IPS DF 4.7 (cell line): ENCODE measurements at regions not wholly inside any gene's neighbourhood (a gene's known extent, or its start where the extent isn't known, plus 50 kb on each side); places are given as distances from the start of the nearest gene placed in this dataset.
"Not testable (repeated sequence)": the region's sequence is repeated elsewhere in the genome, so short reads cannot be mapped to it uniquely, and the experiment has no call there.

Source experiments
- DNase-seq: peaks from one replicate; pipeline ENCODE4 v3.0.0-alpha.2; 2013; ENCODE audit warnings: low spot score; ENCODE audit errors: extremely low read depth

- DNase-seq: no peak
Measured at GRCh38 chr4:43423276-43423675, 530.8 kb downstream of the GRXCR1 start.

- DNase-seq: no peak
Measured at GRCh38 chr4:43425206-43425605, 532.7 kb downstream of the GRXCR1 start.

DNA sequence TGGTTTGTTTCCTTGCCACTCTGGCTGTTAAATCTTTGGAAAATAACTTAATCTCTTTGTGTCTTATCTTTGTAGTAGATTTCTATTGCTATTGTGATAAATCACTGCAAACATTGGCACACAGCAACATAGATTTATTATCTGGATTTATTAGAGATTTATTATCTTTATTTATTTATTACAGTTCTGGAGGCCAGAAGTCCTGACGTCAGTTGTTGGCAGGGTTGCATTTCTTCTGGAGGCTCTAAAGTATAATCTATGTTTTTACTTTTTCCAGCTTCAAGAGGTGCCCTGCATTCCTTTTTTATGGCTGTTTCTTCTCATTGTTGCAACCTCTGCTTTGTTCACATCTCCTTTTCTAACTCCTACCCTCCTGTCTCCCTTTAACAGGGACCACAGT lies 542.8 kb downstream of the GRXCR1 start:
- DNase-seq: no peak

GRCh38 chr4:43452948-43453347 lies 560.4 kb downstream of the GRXCR1 start:
- DNase-seq: no peak

DNA sequence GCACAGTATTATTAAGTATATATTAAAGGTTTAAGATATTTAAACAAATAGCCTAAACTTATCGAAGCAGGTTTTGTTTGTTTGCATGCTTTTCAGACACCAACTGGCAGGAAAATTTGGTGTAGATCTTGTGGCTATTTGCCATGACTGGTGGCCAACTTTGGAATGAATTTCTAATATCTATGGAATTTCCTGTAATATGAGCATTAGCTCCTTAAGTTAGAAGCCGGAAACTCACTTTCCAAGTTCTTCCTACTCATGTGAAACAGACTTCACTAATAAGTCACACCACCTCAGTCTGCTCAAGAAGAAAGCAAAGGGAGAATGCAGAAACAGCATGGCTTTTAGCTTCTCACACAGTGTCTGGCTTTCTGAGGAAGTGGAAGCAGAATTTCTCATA lies 563.9 kb downstream of the GRXCR1 start:
- DNase-seq: no peak

DNA sequence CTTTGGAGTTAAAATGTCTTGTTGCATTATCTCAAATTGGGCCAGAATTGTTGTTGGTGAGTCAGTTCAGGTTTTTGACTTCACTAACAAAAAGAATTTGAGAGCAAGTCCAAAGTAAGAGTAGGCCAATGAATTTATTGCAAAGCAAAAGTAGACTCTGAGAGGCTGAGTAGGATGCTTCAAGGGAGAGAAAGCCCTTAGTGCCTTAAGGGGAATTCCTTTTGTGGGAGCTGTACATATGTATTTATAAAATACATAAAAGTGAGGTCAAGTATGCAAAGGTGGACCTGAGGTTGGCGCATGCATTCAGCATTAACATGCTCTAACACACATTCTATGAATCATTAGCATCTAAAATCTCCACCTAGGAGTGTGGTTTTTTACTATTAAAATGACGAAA lies 565.4 kb downstream of the GRXCR1 start:
- no peak for DNase-seq

- no peak for DNase-seq
Measured at GRCh38 chr4:43458293-43458692, 565.8 kb downstream of the GRXCR1 start.

DNA sequence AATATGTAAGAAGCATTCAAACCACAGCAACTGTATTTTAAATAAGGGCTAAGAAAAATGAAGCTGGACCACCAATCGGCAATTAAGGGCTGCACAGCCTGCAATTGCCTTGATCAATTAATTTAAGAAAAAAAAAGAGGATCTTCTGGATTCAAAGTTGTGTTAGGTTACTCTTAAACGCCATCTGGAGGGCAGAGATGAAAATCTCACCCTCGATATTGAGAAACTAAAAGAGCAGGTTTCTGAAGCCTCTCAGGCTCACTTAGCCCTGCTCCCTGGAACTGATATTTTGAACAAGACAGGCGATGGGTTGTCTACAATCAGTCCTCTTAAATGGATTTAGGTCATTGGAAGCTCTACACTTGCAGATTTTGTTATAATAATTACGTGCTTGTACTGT lies 579.4 kb downstream of the GRXCR1 start:
- DNase-seq: no peak

DNA sequence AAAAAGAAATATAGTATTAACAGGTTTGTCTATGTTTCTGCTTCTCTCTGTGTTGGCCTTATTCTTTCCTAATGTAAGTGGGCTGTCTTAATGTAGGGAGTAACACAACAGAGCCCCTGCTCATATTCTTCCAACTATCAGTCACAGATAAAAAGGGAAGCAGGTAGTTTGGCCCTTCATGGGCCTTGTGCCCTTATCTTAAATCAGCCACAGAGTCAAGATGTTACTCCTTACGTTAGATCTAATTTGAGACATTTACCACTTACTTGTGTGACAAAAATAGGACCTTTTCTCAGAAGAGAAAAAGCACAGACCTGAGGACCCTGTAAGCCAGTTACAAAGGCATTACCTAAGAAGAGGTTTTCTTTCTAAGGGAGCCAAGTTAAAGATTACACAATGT lies 589.0 kb downstream of the GRXCR1 start:
- DNase-seq: no peak

DNA sequence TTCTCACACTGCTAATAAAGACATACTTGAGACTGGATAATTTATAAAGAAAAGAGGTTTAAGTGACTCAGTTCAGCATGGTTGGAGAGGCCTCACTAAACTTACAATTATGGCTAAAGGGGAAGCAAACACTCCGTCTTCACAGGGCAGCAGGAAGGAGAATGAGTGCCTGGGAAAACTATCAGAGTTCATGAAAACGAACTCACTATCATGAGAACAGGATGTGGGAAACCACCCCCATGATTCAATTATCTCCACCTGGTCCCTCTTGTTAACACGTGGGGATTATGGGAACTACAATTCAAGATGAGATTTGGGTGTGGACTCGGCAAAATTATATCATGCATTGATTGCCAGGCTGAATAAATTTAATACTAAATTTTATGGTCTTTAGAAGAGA lies 592.7 kb downstream of the GRXCR1 start:
- DNase-seq: no peak

DNA sequence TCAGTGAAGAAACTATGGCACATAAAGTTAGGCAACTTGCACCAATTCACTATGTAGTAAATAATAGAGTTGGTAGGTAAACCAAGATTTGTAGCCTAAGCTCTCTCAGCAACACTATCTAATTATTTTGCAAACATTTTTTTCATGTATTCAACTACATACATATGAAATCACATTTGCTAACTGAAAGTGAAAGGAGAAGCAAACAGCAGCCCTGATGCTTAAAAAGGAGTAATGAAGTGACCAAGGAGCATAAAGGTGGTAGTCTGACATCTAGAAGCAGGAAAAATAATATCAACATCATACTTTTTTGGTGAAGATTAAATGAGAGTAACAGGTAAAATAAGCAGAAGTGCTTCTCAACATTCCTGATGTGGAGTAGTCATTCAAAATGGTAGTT lies 603.7 kb downstream of the GRXCR1 start:
- DNase-seq: no peak

- no peak for DNase-seq
Measured at GRCh38 chr4:43496602-43497001, 604.1 kb downstream of the GRXCR1 start.

DNA sequence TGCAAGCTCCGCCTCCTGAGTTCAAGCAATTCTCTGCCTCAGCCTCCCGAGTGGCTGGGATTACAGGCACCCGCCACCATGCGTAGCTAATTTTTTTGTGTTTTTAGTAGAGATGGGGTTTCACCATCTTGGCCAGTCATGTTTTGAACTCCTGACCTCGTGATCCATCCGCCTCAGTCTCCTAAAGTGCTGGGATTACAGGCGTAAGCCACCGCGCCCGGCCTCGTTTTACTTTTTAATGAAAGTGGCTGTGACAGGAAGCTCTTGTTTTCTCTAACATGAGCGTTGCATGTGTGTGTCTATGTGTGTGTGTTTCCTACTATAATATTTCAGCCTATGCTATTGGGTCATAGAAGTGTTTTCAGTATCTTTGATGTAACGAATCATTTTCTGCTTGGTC lies 613.3 kb downstream of the GRXCR1 start:
- not testable (repeated sequence) for DNase-seq

DNA sequence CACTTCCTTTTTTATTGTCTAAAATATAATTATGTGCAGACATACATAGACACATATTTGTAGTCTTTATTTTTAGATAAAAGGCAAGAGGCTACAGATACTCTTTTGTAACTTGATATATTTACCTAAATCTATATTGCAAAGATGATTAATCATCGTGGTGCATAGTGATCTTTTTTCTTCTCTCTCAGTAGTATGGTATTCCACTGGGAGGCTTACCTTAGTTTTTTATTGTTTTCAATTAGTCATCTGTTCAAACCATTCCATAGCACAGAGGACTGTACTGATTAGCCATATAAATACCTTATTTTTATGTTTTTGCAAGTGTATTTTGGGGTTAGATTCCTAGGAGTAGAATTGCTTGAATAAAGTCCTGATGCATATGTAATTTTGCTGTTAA lies 619.7 kb downstream of the GRXCR1 start:
- DNase-seq: no peak

DNA sequence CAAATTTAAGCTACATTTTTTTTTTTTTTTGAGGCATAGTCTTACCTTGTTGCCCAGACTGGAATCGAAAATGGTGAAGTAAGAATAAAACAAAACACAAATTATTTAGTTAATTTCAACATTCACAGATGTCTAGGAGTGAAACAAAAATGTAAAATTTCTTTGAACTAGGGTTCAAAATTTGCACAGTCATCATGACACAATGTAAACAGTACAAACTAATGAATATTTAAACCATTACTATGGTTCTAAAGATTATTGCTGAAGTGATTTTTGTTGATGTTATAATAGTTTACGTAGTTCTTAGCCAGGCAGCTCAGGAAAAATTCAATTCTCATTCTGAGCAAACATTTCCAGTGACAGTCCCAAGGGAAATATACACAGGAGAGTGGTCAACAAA lies 633.1 kb downstream of the GRXCR1 start:
- no peak for DNase-seq

DNA sequence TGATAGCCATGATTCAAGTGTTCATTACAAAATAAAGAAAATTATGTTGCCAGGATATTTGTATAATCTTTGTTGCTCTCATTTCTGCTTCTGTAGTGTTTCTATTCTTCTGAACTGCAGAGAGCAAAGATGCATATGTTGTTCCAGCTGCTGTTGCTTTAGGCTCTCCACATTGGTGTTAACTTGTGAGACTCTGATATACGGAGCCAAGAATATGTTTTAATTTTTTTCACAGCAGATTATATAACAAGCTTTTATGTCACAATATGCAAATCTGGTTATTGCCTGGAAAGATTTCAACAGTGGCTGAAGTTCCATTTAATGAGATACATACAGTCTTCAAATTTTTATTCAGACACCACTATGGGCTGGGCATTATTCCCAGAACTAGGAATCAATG lies 655.0 kb downstream of the GRXCR1 start:
- DNase-seq: no peak

DNA sequence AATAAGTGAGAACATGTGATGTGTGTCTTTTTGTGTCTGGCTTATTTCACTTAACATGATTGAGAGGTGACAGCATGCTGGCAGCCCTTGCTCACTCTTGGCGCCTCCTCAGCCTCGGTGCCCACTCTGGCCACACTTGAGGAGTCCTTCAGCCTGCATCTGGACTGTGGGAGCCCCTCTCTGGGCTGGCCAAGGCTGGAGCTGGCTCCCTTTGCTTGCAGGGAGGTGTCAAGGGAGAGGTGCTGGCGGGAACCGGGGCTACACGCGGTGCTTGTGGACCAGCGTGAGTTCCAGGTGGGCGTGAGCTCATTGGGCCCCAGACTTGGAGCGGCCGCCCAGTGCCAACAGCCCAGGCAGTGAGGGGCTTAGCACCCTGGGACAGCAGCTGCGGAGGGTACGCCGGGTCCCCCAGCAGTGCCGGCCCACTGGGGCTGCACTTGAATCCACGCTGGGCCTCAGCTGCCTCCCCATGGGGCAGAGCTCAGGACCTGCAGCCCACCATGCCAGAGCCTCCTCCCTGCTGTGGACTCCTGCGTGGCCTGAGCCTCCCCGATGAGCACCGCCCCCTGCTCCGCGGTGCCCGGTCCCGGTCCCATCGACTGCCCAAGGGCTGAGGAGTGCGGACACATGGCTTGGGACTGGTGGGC lies 658.6 kb downstream of the GRXCR1 start:
- no peak for DNase-seq

GRCh38 chr4:43556262-43556661 lies 663.7 kb downstream of the GRXCR1 start:
- no peak for DNase-seq

GRCh38 chr4:43560047-43560446 lies 667.5 kb downstream of the GRXCR1 start:
- DNase-seq: no peak

- DNase-seq: no peak
Measured at GRCh38 chr4:43564107-43564506, 671.6 kb downstream of the GRXCR1 start.

DNA sequence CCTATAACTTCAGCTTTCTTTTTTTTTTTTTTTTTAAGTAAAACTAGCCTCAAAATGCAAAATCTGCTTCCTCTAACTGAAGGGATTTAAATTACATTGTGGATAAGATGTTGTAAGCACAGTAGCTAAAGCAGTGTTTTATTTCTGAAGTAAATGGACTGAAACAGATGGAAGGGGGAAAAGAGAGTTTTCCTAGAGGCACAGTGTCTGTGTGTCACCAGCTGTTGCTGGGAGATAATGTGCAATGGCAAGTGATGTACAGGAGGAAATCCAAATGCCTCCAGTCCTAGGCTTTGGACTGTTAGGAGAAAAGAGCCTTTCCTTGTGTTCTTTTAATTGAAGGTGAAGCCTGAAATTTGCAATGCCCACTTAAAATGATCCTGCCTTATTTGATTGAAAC lies 672.1 kb downstream of the GRXCR1 start:
- no peak for DNase-seq

- DNase-seq: no peak
Measured at GRCh38 chr4:43567644-43568043, 675.1 kb downstream of the GRXCR1 start.

- no peak for DNase-seq
Measured at GRCh38 chr4:43586813-43587212, 694.3 kb downstream of the GRXCR1 start.

- DNase-seq: no peak
Measured at GRCh38 chr4:43587758-43588157, 695.2 kb downstream of the GRXCR1 start.
